Stimulated activated CD8-positive, alpha-beta memory T cell treated with anti-CD3 and anti-CD28 coated beads, Interleukin-2, amount 100 ng/mL, for 48 hours (primary cell): ENCODE measurements at regions not wholly inside any gene's neighbourhood (a gene's known extent, or its start where the extent isn't known, plus 50 kb on each side); places are given as distances from the start of the nearest gene placed in this dataset.

Source experiments
- DNase-seq, 2 donors: peaks; one replicate each; pipeline ENCODE4 v3.0.0-alpha.2; 2020; ENCODE audit warnings: low read depth in 2 of 2

GRCh38 chr6:45830441-45831139, 185.1 kb downstream of the CLIC5 start:
- peak; percentile 39 to 57 for DNase-seq

DNA sequence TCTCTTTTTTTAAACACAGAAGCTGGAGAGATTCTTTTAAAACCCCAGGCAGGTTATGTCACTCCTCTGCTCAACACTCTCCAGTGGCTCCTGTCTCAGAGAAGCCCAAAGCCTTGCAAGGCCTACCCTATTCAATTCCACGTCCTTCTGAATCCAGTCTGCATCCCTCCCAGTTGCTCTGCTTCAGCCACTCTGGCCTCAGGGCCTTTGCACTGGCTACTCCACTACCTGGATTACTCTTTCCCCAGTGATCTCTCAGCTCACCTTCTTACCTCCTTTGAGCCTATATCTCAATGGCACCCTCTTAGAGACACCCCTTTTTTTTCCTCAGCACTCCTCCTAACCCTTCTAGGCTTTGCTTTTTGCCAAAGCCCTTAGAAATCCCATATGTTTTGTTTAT, 185.8 kb downstream of the CLIC5 start:
- no peak for DNase-seq

DNA sequence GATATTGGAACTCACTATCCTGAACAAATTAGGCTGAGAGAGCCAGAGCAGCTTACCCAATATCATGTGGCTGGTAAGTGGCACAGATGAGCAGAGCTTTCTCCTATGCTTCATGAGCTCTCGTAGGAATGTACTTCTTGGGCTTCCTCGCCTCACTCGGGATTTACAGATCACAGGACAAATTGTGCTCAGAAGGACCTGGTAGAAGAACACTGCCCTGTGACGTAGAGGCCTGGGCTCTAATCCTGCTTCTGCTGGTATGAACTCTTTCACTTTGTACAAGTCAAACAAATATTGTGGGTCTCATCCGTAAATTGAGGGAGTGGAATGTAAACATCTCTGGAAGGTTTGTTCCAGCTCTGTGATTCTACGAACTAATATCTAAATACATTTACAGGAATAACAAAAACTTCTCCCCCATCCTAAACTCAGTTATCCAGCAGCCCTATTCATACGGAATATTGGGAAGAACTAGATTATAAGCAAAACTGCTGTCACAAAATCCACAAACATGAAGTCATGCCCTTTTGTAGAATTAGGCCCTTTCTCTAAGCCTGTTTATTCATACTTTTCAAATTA, 187.6 kb downstream of the CLIC5 start:
- DNase-seq, result no peak

DNA sequence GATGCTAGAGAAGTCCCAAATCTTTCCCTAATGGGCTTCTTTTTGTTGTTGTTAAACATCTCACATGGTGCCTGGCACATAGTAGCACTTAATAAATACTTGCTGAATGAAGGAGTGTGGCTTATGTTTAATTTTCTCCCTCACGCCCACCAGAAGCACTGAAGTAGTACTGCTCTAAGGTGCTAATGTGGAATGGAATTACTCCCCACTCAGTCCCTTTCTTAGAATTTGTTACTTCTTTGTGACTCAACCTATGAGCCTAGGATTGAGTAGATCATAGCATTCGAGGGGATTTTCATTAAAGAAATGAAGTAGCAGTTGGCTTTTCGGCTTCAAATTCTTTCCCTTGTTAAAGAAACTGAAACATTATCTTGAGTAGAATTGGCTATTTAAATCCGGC, 192.8 kb downstream of the CLIC5 start:
- DNase-seq, result no peak

DNA sequence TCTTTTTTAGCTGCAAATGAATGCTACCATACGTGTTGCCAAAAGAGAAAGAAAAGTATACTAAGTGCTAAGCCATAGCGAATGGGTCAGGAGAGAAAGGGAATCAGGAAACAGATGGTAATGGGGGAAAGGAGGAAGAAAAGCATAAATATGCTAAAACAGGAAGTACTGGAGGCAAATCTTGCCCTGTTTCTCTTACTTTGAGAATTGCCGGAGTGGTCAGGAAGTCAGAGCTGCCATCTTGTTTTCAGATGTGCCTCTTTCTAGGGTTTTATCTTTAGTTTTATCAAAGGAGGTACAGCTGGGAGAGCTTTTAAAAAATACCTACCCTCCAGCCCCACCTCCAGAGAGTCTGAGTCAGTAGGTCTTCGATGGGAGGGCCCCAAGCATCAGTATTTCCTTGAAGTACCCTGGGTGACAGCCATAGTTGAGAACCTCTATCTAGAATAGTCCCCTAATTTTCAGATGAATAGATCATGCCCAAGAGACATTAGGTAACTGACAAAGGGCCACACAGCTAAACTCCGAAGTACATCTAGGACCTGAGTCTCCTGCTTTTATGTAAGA, 193.3 kb downstream of the CLIC5 start:
- no peak for DNase-seq

DNA sequence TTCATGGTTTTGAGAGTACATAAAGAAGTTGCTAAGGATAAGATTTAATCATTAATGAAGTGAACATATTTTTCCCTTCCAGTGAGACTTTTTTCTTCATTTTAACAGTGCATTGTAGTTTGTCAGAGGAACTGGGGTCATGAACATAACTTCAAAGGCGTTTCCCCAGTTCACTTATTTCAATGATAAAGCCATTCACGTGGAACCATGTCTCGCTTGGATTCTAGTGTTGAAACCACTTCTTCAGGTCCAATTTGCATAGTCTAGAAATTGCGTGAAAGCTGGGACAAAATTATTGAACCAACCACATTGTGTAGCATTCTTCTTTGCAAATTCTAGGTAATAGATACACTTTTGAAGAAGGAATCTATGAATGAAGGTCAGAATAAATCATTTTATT, 197.0 kb downstream of the CLIC5 start:
- DNase-seq, result no peak

GRCh38 chr6:45816674-45817297, 198.9 kb downstream of the CLIC5 start:
- no peak for DNase-seq

DNA sequence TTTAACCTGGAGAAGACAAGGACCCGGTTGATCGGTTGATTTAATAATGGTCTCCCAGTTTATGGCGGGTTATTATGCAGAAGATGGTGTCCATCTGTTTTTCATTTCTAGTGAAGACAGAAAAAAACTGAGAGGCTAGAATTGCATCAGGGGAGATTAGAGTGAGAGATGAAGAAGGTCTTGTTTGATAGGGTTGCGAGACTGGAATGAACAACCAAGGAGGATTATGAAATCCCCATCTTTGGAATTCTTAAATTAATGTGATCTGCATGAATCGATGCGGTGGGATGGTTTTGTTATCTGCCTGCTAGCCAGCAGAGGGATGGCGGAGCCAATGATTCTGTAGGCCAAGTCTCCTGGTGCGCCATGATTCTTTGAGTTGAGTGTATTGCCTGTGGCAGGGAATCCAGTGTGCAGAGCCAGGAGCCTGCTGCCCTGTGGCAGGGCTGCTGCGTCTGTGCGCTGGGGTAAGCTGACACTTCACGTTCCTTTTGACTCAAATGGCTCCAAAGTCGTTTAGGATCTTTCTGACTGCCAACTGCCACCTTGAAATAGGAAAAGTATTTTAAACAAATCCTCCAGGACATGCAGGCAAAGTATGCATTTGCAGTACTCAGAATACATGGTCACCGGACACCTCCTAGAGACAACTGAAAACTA, 200.1 kb downstream of the CLIC5 start:
- DNase-seq, result no peak

GRCh38 chr6:45814772-45815171, 200.9 kb downstream of the CLIC5 start:
- no peak for DNase-seq

DNA sequence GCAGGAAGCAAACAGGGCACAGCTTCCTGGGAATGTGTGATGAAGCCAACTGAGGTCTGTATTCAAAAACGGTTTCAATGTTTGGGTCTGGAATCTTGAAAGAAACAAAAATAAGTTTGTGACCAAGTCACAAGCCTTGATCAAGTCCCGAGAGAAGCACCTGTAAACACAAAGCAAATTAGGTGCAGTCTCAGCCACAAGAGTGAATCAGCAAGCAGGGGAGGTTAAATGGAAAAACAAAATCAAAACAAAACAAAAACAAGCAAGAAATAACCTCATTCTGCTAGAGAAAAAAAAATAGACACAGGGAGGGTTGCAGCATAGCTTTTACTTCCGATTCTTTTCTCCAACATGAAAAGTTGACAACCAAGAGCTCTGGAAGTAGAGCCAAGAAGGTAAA, 201.7 kb downstream of the CLIC5 start:
- no peak for DNase-seq

DNA sequence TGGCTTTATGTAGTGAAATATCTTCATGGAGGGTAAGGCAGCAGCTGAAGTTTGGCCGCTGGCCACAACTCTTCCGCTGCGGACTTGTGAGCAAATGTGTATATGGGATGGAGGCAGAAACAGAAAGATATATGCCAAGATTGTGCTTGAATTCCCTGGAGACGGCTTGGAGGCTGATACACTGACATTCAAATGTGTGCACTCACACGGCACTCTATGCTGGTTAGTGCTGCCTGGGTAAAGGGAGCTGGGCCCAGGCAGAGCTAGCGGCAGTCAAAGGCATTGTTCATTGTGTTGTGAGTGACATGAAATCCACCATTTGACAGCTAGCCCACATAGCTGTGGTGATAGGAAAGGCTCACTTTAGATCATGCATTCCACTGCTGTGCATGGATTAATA, 202.7 kb downstream of the CLIC5 start:
- DNase-seq, result no peak

- DNase-seq, result no peak
These were observed 206.7 kb downstream of the CLIC5 start for GRCh38 chr6:45808917-45809316.

DNA sequence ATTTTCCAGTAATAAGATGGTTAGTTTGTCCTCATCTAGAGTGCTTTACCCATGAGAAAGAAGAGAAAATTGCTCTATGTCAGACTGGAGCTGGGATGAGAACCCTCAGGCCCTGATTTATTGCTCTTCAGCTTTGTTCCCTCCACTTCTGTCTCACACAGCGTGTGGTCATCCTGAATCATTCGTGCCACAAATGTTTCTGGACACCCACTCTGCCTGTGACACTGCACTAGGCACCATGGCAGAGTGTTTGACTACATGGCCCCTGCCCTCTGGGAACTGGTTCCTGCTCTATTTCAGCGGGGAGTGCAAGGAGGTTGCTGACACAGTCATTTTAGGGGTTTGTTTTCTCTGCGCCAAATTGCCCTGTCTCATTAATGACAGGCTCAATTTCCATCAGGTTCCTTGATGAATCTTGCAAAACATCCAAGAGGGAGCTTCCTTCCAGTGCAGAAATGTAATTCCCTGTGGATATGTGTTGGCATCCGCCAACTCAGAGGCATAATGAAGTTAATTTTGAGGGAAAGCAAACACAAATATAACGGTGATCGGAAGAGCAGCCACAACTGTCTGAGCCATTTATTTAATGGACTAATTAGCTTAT, 207.5 kb downstream of the CLIC5 start:
- no peak for DNase-seq

DNA sequence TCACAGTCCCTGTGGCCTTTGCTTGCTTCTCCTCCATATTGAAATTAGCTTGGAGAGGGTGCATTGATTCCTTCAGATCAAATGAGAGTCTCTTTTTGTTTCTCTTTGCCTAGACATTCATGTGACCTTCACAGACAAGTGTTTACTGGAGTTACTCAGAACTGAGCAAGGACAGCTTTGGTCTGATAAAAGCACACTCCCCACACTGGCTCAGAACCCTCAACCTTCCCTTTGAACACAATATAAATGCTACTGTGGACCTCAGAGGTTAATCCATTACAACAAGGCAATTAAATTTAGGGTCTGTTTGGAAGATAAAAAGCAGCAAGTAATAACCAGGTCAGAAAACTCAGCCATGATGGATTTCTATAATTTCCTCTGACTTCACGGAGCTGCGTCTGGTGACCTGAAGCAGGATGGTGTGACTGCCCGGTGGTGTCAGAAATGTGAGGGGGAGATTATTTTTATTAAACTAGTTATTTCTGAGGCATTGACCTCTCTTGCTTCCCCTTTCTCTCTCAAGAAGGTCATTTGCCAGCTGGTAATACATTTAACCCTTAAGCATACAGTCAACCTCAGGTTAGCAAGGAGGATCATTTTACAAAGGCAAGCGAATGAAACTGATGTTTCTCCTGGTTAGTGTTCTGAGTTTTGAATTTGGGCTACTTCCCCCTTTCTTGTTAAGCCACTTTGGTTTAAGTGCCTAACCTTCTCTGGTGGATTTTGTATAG, 208.2 kb downstream of the CLIC5 start:
- DNase-seq, result no peak

DNA sequence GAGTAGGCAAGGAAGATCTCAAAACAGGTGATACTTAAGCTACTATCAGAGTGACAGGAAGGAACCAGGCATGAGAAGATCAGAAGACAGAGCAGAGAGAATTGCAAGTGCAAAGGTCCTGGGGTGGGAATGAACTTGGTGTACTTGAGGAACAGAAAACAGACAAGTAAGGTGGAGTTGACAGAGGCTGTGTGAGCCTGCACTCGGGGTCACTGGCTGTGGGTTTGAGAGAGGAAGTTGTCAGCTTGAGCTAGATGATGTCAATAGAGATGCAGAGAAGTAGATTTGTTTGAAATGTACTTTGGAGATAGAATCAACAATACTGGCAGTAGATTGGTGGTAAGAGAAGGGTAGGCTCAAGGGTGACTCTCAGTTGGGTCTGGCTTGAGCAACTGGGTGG, 209.5 kb downstream of the CLIC5 start:
- DNase-seq, result no peak

DNA sequence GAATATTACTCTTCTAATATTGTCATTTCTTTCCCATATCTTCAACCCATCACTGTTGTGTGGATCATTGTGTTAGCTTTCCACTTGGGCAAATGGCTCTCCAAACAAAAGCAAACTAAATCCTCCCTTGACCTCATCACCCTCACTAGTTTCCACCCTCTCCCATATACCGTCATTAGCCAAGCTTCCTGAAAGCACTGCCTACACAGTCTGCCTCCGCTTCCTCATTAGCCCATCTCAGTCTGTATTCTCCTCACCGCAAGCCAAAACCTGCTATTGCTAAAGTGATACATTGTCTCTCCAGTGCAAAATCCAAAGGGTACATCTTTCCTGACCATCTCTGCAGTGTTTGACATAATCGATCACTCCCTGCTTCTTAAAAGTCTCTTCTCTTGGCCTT, 212.6 kb downstream of the CLIC5 start:
- no peak for DNase-seq

GRCh38 chr6:45801471-45802289, 214.0 kb downstream of the CLIC5 start:
- DNase-seq, result peak; percentile 44 to 54

DNA sequence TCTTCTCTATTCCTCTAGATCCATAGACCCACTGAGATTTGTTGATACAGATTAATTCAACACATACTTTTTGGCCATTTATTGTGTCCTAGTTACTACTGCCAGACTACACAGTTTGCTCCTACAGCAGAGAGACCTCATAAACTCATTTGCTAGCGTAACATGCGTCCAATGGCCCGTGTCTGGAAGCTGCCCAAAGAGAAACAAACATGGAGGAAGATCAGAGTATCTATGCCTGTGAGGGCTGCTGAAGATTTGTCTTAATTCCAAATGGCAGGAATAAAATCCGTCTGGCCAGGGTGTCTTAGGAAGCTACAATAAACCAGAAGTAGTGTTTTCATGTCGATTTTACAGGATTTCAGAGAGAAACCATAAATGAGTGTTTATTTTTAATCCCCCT, 214.7 kb downstream of the CLIC5 start:
- no peak for DNase-seq

DNA sequence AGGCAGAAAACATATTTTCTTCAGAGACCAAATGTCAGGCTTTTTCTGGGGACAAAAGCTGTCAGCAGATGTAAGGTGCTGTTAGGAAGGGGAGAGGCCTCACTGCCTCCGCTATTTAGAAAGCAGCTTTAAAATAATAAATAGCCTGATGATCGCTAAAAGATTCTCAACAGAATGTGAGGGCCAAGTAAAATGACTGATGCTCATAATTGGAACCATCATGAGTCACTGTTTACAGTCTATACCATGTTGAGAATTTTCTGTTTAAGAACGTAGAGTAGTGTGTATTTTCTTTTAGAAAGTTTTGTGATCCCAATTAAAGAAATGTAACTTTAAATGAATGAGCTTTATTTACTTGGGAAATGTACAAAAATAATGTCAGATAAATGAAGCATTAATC, 220.0 kb downstream of the CLIC5 start:
- no peak for DNase-seq

- DNase-seq, result no peak
These were observed 221.2 kb downstream of the CLIC5 start for GRCh38 chr6:45794465-45794864.
